ENCODE measurements at regions not wholly inside any gene's neighbourhood (a gene's known extent, or its start where the extent isn't known, plus 50 kb on each side); places are given as distances from the start of the nearest gene placed in this dataset.
"Not testable (repeated sequence)": the region's sequence is repeated elsewhere in the genome, so short reads cannot be mapped to it uniquely, and the experiment has no call there.

DNA sequence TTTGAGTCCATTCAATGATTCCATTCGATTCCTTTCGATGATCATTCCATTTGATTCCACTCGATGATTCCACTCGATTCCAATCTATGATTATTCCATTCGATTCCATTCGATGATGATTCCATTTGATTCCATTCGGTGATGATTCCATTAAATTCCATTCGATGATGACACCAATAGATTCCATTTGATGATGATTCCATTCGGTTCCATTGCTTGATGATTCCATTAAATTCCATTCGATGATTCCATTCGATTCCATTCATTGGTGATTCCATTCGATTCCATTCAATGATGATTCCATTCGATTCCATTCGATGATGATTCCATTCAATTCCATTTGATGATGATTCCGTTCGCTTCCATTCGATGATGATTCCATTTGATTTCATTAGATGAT, 1104.1 kb downstream of the RPIA start:
- H3K4me1 ChIP-seq (ENCODE audit: insufficient read depth, low read length, poor library complexity, severe bottlenecking); H2AFZ ChIP-seq (ENCODE audit: low read length); BruUV-seq (replicated peaks); H3K9me2 ChIP-seq (ENCODE audit: insufficient read depth, low read length); H3K4me3 ChIP-seq (ENCODE audit: low read depth, low read length, poor library complexity, severe bottlenecking); H3K79me2 ChIP-seq (ENCODE audit: insufficient read depth, low read depth, low read length); H3K4me2 ChIP-seq (ENCODE audit: low read length); POLR2A ChIA-PET; H3K27ac ChIP-seq (ENCODE audit: low read depth, low read length, poor library complexity, severe bottlenecking); intact Hi-C loops (cut with micrococcal nuclease; ENCODE audit: unreplicated experiment); H4K20me1 ChIP-seq (ENCODE audit: insufficient read depth, low read length); CTCF ChIA-PET (ENCODE audit: unreplicated experiment); DNase-seq (ENCODE audit: low spot score); H3K36me3 ChIP-seq (ENCODE audit: insufficient read depth, low read length): not testable (repeated sequence)
- H3K9me3 ChIP-seq (ENCODE audit: low read length) = peaks cover 60% of the 10 kb centered on the region; the same call in 1 of the 2 replicates

GRCh38 chr2:89797320-89798038, 1106.0 kb downstream of the RPIA start:
- Histone ChIP-seq H3K9me3 (ENCODE audit: low read length) (peaks cover 75% of the 10 kb centered on the region), H3K4me2 (ENCODE audit: low read length) (no peak overlapping the region)

GRCh38 chr2:89801207-89801606, 1109.7 kb downstream of the RPIA start:
- POLR2A ChIA-PET; H2AFZ ChIP-seq (ENCODE audit: low read length); BruUV-seq (replicated peaks); H4K20me1 ChIP-seq (ENCODE audit: insufficient read depth, low read length); intact Hi-C loops (cut with micrococcal nuclease; ENCODE audit: unreplicated experiment); CTCF ChIA-PET (ENCODE audit: unreplicated experiment); H3K4me2 ChIP-seq (ENCODE audit: low read length); H3K4me1 ChIP-seq (ENCODE audit: insufficient read depth, low read length, poor library complexity, severe bottlenecking); H3K79me2 ChIP-seq (ENCODE audit: insufficient read depth, low read depth, low read length); H3K27ac ChIP-seq (ENCODE audit: low read depth, low read length, poor library complexity, severe bottlenecking); H3K36me3 ChIP-seq (ENCODE audit: insufficient read depth, low read length); DNase-seq (ENCODE audit: low spot score); H3K9me2 ChIP-seq (ENCODE audit: insufficient read depth, low read length); H3K4me3 ChIP-seq (ENCODE audit: low read depth, low read length, poor library complexity, severe bottlenecking): not testable (repeated sequence)
- H3K9me3 ChIP-seq (ENCODE audit: low read length) = peaks cover 100% of the 10 kb centered on the region

More at GRCh38 chr2:89797320-89798038, 1106.0 kb downstream of the RPIA start:
- TF ChIP-seq, protein P1, sequence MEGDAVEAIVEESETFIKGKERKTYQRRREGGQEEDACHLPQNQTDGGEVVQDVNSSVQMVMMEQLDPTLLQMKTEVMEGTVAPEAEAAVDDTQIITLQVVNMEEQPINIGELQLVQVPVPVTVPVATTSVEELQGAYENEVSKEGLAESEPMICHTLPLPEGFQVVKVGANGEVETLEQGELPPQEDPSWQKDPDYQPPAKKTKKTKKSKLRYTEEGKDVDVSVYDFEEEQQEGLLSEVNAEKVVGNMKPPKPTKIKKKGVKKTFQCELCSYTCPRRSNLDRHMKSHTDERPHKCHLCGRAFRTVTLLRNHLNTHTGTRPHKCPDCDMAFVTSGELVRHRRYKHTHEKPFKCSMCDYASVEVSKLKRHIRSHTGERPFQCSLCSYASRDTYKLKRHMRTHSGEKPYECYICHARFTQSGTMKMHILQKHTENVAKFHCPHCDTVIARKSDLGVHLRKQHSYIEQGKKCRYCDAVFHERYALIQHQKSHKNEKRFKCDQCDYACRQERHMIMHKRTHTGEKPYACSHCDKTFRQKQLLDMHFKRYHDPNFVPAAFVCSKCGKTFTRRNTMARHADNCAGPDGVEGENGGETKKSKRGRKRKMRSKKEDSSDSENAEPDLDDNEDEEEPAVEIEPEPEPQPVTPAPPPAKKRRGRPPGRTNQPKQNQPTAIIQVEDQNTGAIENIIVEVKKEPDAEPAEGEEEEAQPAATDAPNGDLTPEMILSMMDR (conservative IDR thresholded peaks at IDR 0.05; ENCODE audit: low read length) = no peak
- no peak for TF ChIP-seq EZH2phosphoT487 (IDR thresholded peaks at IDR 0.05; ENCODE audit: borderline replicate concordance, low read depth, low read length)
- no peak overlapping the region for H3K27ac ChIP-seq (ENCODE audit: low read depth, low read length, poor library complexity, severe bottlenecking)
- H3K9me2 ChIP-seq (ENCODE audit: insufficient read depth, low read length) = no peaks in the 10 kb centered on the region
- DNase-seq (ENCODE audit: low spot score) = no peak
- H3K4me3 ChIP-seq (ENCODE audit: low read depth, low read length, poor library complexity, severe bottlenecking) = no peak overlapping the region
- no peaks in the 10 kb centered on the region for H3K4me1 ChIP-seq (ENCODE audit: insufficient read depth, low read length, poor library complexity, severe bottlenecking)
- intact Hi-C loops (cut with micrococcal nuclease; ENCODE audit: unreplicated experiment) = no loop called here
- CTCF ChIA-PET (ENCODE audit: unreplicated experiment) = no interaction called here
- no peaks in the 10 kb centered on the region for H3K79me2 ChIP-seq (ENCODE audit: insufficient read depth, low read depth, low read length)
- no peaks in the 10 kb centered on the region for H4K20me1 ChIP-seq (ENCODE audit: insufficient read depth, low read length)
- H3K36me3 ChIP-seq (ENCODE audit: insufficient read depth, low read length) = no peaks in the 10 kb centered on the region
- POLR2A ChIA-PET = no interaction called here
- H2AFZ ChIP-seq (ENCODE audit: low read length) = no peak overlapping the region
- BruUV-seq (replicated peaks) = no TSS peak

- H2AFZ ChIP-seq (ENCODE audit: low read length); H4K20me1 ChIP-seq (ENCODE audit: insufficient read depth, low read length); H3K4me2 ChIP-seq (ENCODE audit: low read length); BruUV-seq (replicated peaks); H3K27ac ChIP-seq (ENCODE audit: low read depth, low read length, poor library complexity, severe bottlenecking); H3K79me2 ChIP-seq (ENCODE audit: insufficient read depth, low read depth, low read length); H3K4me3 ChIP-seq (ENCODE audit: low read depth, low read length, poor library complexity, severe bottlenecking); CTCF ChIA-PET (ENCODE audit: unreplicated experiment); H3K9me2 ChIP-seq (ENCODE audit: insufficient read depth, low read length); DNase-seq (ENCODE audit: low spot score); H3K36me3 ChIP-seq (ENCODE audit: insufficient read depth, low read length); intact Hi-C loops (cut with micrococcal nuclease; ENCODE audit: unreplicated experiment); POLR2A ChIA-PET; H3K4me1 ChIP-seq (ENCODE audit: insufficient read depth, low read length, poor library complexity, severe bottlenecking): not testable (repeated sequence)
- peaks cover 79% of the 10 kb centered on the region for H3K9me3 ChIP-seq (ENCODE audit: low read length)
Observed at GRCh38 chr2:89806363-89806762, 1114.9 kb downstream of the RPIA start.
